Right ventricle myocardium inferior (tissue), 1 donor: ENCODE measurements at regions not wholly inside any gene's neighbourhood (a gene's known extent, or its start where the extent isn't known, plus 50 kb on each side); places are given as distances from the start of the nearest gene placed in this dataset.
"Not testable (repeated sequence)": the region's sequence is repeated elsewhere in the genome, so short reads cannot be mapped to it uniquely, and the experiment has no call there.

Experiments
- ATAC-seq: fragments of 200-7000 bp; cut with Tn5 transposase; one replicate; pipeline ENCODE4 v1.9.1; 2020; ENCODE audit warnings: mild to moderate bottlenecking, moderate library complexity
- DNase-seq: peaks from one replicate; pipeline ENCODE4 v3.0.0; 2021; ENCODE audit errors: missing footprints
- intact Hi-C: fragments of 100-400 bp; cut with DNase I; formaldehyde crosslinking; loops from one replicate; pipeline ENCODE4 v1.11.0; 2022
- donor health status: DM: no; HTN: yes; CAD: no; lungs with severe emphysema.

GRCh38 chr13:27362064-27362751 is 62.2 kb upstream of the GTF3A start:
- peak; percentile 94 for ATAC-seq
- intact Hi-C loops = loop anchor here (2.0 kb wide), 1 partner anchor 623 kb away; no protein-coding TSS in a partner anchor
- peak; percentile 94 for DNase-seq

- not testable (repeated sequence) for DNase-seq, ATAC-seq
- intact Hi-C loops = loop anchor here (2.0 kb wide), 1 partner anchor 621 kb away; no protein-coding TSS in a partner anchor
These were observed 60.8 kb upstream of the GTF3A start for GRCh38 chr13:27363637-27364036.

GRCh38 chr13:27367570-27367969 is 56.8 kb upstream of the GTF3A start:
- intact Hi-C loops = no loop called here
- DNase-seq (no peak), ATAC-seq (no peak)

- DNase-seq (no peak), ATAC-seq (no peak)
- intact Hi-C loops = loop anchor here (5.0 to 10.0 kb wide), 2 partner anchors 164 to 457 kb away; no protein-coding TSS in a partner anchor
These were observed 54.0 kb upstream of the GTF3A start for GRCh38 chr13:27370305-27370872.

GRCh38 chr13:27371932-27372331 is 52.5 kb upstream of the GTF3A start:
- DNase-seq (no peak), ATAC-seq (no peak)
- intact Hi-C loops = loop anchor here (5.0 to 10.0 kb wide), 2 partner anchors 163 to 455 kb away; no protein-coding TSS in a partner anchor

- DNase-seq (no peak), ATAC-seq (no peak)
- intact Hi-C loops = loop anchor here (5.0 to 10.0 kb wide), 2 partner anchors 162 to 454 kb away; no protein-coding TSS in a partner anchor
These were observed 51.5 kb upstream of the GTF3A start for GRCh38 chr13:27372896-27373295.

GRCh38 chr13:27374126-27374613 is 50.2 kb upstream of the GTF3A start:
- DNase-seq = peak; percentile 59
- no peak for ATAC-seq
- intact Hi-C loops = loop anchor here (1.0 to 10.0 kb wide), 3 partner anchors 50 to 453 kb away; partner anchors contain the start of gene GTF3A
